ENCODE measurements at regions not wholly inside any gene's neighbourhood (a gene's known extent, or its start where the extent isn't known, plus 50 kb on each side); places are given as distances from the start of the nearest gene placed in this dataset.

DNA sequence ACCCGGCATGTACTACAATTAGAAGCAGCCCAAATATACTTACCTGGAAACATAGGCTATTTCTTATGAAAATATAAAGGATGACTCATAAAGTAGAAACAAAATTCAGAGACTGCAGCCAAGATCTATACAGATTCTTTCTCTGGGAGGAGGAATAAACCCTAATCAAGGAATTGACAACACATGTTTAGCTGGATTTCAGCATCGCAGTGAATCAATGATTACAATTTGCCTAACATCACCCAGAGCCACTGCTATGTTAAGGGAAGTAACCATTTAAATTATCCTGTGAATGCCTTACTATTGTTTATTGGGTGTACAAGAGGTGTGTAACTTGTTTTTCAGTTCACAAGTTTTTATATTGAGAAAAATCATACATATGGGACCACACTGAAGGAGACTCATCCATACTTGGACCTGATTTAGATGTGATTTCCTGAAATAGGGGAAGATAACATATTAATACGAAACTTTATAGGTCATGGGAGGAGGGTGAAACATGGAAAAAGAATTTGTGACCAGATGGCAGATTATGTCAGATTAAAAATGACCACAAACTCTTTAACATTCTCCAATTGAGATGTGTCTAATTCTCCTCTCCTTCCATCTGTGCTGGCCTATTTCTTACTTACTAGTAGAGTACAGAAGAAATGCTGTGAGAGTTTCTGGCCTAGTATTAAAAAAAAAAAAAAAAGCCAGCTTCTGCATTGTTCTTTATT lies 1168.4 kb downstream of the SLITRK1 start:
- Histone ChIP-seq H4K20me1 (ENCODE audit: insufficient read depth, low read length) (no peaks in the 10 kb centered on the region), H3K4me3 (ENCODE audit: insufficient read depth, low read length) (no peak overlapping the region), H3K4me1 (ENCODE audit: insufficient read depth, low read length) (no peaks in the 10 kb centered on the region), H3K27ac (ENCODE audit: low read depth, low read length) (no peak overlapping the region), H3K9me3 (ENCODE audit: low read depth, low read length) (no peaks in the 10 kb centered on the region), H3K27me3 (ENCODE audit: insufficient read depth, low read length) (no peaks in the 10 kb centered on the region), H2AFZ (ENCODE audit: low read length) (no peak overlapping the region), H3K4me2 (ENCODE audit: insufficient read depth, low read length) (no peak overlapping the region), H3K36me3 (ENCODE audit: insufficient read depth, low read length) (no peaks in the 10 kb centered on the region), H3K79me2 (ENCODE audit: insufficient read depth, low read length) (no peaks in the 10 kb centered on the region)
- TF ChIP-seq, protein P1, sequence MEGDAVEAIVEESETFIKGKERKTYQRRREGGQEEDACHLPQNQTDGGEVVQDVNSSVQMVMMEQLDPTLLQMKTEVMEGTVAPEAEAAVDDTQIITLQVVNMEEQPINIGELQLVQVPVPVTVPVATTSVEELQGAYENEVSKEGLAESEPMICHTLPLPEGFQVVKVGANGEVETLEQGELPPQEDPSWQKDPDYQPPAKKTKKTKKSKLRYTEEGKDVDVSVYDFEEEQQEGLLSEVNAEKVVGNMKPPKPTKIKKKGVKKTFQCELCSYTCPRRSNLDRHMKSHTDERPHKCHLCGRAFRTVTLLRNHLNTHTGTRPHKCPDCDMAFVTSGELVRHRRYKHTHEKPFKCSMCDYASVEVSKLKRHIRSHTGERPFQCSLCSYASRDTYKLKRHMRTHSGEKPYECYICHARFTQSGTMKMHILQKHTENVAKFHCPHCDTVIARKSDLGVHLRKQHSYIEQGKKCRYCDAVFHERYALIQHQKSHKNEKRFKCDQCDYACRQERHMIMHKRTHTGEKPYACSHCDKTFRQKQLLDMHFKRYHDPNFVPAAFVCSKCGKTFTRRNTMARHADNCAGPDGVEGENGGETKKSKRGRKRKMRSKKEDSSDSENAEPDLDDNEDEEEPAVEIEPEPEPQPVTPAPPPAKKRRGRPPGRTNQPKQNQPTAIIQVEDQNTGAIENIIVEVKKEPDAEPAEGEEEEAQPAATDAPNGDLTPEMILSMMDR (IDR thresholded peaks at IDR 0.05; ENCODE audit: extremely low read depth, low read depth, low read length): no peak
- DNase-seq (ENCODE audit: insufficient read length, low spot score, missing footprints): no peak

DNA sequence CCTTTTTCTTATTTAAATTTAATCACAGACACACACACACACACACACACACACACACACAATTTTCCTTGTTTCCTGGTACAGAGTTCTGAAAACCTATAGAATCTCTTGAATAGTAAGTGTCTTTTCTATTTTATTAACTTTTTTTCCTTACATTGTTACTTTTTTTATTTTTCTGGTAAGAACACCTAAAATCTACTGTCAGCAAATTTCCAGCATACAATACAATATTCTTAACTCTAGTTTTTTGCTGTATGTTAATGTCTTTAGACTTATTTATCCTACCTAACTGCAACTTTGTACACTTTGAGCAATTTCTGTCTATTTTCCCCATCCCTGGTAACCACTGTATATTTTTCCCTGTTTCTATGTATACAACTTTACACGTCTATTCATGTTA lies 1179.8 kb downstream of the SLITRK1 start:
- Histone ChIP-seq H3K4me2 (ENCODE audit: insufficient read depth, low read length) (no peak overlapping the region), H2AFZ (ENCODE audit: low read length) (no peak overlapping the region), H3K9me3 (ENCODE audit: low read depth, low read length) (no peaks in the 10 kb centered on the region), H3K4me1 (ENCODE audit: insufficient read depth, low read length) (no peaks in the 10 kb centered on the region), H3K36me3 (ENCODE audit: insufficient read depth, low read length) (no peaks in the 10 kb centered on the region), H3K27me3 (ENCODE audit: insufficient read depth, low read length) (no peaks in the 10 kb centered on the region), H3K27ac (ENCODE audit: low read depth, low read length) (no peak overlapping the region), H3K4me3 (ENCODE audit: insufficient read depth, low read length) (no peak overlapping the region), H3K79me2 (ENCODE audit: insufficient read depth, low read length) (no peaks in the 10 kb centered on the region), H4K20me1 (ENCODE audit: insufficient read depth, low read length) (no peaks in the 10 kb centered on the region)
- TF ChIP-seq, protein P1 (IDR thresholded peaks at IDR 0.05; ENCODE audit: extremely low read depth, low read depth, low read length): no peak
- DNase-seq (ENCODE audit: insufficient read length, low spot score, missing footprints): no peak

DNA sequence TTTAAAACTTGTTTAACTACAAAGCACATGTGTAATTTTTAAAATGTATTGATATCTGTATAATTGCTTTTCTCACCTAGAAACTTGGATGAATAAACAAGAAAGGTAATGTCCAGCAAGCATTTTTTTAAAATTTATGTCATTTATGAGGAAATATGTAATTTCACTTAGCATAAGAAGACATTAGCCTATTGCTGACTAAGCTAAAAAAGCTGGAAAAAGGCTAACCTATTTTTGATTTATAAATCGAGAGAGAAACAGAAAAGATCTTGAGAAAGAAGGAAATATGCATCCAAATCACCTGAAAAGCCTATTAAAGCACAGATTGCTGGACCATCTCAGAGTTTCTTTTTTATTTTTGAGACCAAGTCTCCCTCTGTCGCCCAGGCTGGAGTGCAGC lies 1181.3 kb downstream of the SLITRK1 start:
- Histone ChIP-seq H3K4me2 (ENCODE audit: insufficient read depth, low read length) (no peak overlapping the region), H3K4me1 (ENCODE audit: insufficient read depth, low read length) (no peaks in the 10 kb centered on the region), H3K79me2 (ENCODE audit: insufficient read depth, low read length) (no peaks in the 10 kb centered on the region), H3K36me3 (ENCODE audit: insufficient read depth, low read length) (no peaks in the 10 kb centered on the region), H3K4me3 (ENCODE audit: insufficient read depth, low read length) (no peak overlapping the region), H4K20me1 (ENCODE audit: insufficient read depth, low read length) (no peaks in the 10 kb centered on the region), H3K27ac (ENCODE audit: low read depth, low read length) (no peak overlapping the region), H3K27me3 (ENCODE audit: insufficient read depth, low read length) (no peaks in the 10 kb centered on the region), H2AFZ (ENCODE audit: low read length) (no peak overlapping the region), H3K9me3 (ENCODE audit: low read depth, low read length) (no peaks in the 10 kb centered on the region)
- TF ChIP-seq, protein P1 (IDR thresholded peaks at IDR 0.05; ENCODE audit: extremely low read depth, low read depth, low read length): no peak
- no peak for DNase-seq (ENCODE audit: insufficient read length, low spot score, missing footprints)

DNA sequence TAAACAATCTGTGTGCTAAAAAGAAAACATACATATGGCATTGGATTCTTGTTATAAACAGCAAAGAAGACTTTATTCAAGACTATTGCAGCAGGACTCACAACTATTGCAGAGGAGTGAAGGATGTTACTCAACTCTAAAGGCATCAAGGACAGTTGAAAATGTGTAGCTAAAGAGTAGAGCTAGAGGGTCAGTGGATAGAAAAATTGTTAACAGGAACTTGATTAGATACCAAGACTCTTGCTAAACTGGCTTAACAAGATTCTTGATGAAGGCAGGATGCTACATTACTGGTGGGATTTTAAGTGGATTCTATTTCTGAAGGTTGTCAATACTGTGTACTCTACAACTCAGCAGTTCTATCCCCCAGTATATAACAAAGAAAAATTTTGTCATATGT lies 1183.3 kb downstream of the SLITRK1 start:
- H3K79me2 ChIP-seq (ENCODE audit: insufficient read depth, low read length): no peaks in the 10 kb centered on the region
- no peak overlapping the region for H3K4me3 ChIP-seq (ENCODE audit: insufficient read depth, low read length)
- H3K9me3 ChIP-seq (ENCODE audit: low read depth, low read length): no peaks in the 10 kb centered on the region
- H3K36me3 ChIP-seq (ENCODE audit: insufficient read depth, low read length): no peaks in the 10 kb centered on the region
- no peaks in the 10 kb centered on the region for H4K20me1 ChIP-seq (ENCODE audit: insufficient read depth, low read length)
- H3K4me2 ChIP-seq (ENCODE audit: insufficient read depth, low read length): no peak overlapping the region
- no peaks in the 10 kb centered on the region for H3K4me1 ChIP-seq (ENCODE audit: insufficient read depth, low read length)
- no peak overlapping the region for H3K27ac ChIP-seq (ENCODE audit: low read depth, low read length)
- TF ChIP-seq, protein P1 (IDR thresholded peaks at IDR 0.05; ENCODE audit: extremely low read depth, low read depth, low read length): no peak
- no peak for DNase-seq (ENCODE audit: insufficient read length, low spot score, missing footprints)
- no peaks in the 10 kb centered on the region for H3K27me3 ChIP-seq (ENCODE audit: insufficient read depth, low read length)
- no peak overlapping the region for H2AFZ ChIP-seq (ENCODE audit: low read length)

Data from osteoblast (primary cell).